Glutamatergic neuron (in vitro differentiated cells): ENCODE measurements at regions not wholly inside any gene's neighbourhood (a gene's known extent, or its start where the extent isn't known, plus 50 kb on each side); places are given as distances from the start of the nearest gene placed in this dataset.

Source experiments
- DNase-seq: peaks from one replicate; pipeline ENCODE4 v3.0.0; 2022
- H3K27ac Mint-ChIP-seq: one replicate; pipeline ENCODE4 v1.8.0; 2020; ENCODE audit warnings: mild to moderate bottlenecking, mixed read lengths, inconsistent platforms; ENCODE audit not compliant: unreplicated experiment
- H3K27me3 Mint-ChIP-seq: one replicate; pipeline ENCODE4 v1.8.0; 2020; ENCODE audit warnings: mild to moderate bottlenecking, moderate library complexity, mixed read lengths, inconsistent platforms; ENCODE audit not compliant: unreplicated experiment
- H3K36me3 Mint-ChIP-seq: one replicate; pipeline ENCODE4 v1.8.0; 2020; ENCODE audit warnings: mild to moderate bottlenecking, mixed read lengths, inconsistent platforms; ENCODE audit not compliant: unreplicated experiment
- H3K4me1 Mint-ChIP-seq: one replicate; pipeline ENCODE4 v1.8.0; 2020; ENCODE audit warnings: mild to moderate bottlenecking, low read depth, mixed read lengths, inconsistent platforms; ENCODE audit not compliant: unreplicated experiment
- H3K4me3 Mint-ChIP-seq: one replicate; pipeline ENCODE4 v1.8.0; 2020; ENCODE audit warnings: mild to moderate bottlenecking, mixed read lengths, inconsistent platforms; ENCODE audit not compliant: unreplicated experiment
- H3K9me3 Mint-ChIP-seq: one replicate; pipeline ENCODE4 v1.8.0; 2020; ENCODE audit warnings: mild to moderate bottlenecking, moderate library complexity, mixed read lengths, inconsistent platforms; ENCODE audit not compliant: unreplicated experiment
- TF ChIP-seq, protein P1 (sequence below): fragments of 200-600 bp; sonication (generic); IDR thresholded peaks from one replicate; pipeline ENCODE4 v1.5.0; 2021; ENCODE audit not compliant: partially characterized antibody, unreplicated experiment

GRCh38 chr7:93036149-93036640, 81.6 kb downstream of the SAMD9 start:
- Mint-ChIP-seq H3K9me3 (no peaks in the 10 kb centered on the region), H3K36me3 (peaks cover 4% of the 10 kb centered on the region), H3K4me1 (no peaks in the 10 kb centered on the region), H3K27me3 (peaks cover 3% of the 10 kb centered on the region), H3K27ac (no peak overlapping the region), H3K4me3 (no peak overlapping the region)
- DNase-seq: no peak
- TF ChIP-seq, protein P1, sequence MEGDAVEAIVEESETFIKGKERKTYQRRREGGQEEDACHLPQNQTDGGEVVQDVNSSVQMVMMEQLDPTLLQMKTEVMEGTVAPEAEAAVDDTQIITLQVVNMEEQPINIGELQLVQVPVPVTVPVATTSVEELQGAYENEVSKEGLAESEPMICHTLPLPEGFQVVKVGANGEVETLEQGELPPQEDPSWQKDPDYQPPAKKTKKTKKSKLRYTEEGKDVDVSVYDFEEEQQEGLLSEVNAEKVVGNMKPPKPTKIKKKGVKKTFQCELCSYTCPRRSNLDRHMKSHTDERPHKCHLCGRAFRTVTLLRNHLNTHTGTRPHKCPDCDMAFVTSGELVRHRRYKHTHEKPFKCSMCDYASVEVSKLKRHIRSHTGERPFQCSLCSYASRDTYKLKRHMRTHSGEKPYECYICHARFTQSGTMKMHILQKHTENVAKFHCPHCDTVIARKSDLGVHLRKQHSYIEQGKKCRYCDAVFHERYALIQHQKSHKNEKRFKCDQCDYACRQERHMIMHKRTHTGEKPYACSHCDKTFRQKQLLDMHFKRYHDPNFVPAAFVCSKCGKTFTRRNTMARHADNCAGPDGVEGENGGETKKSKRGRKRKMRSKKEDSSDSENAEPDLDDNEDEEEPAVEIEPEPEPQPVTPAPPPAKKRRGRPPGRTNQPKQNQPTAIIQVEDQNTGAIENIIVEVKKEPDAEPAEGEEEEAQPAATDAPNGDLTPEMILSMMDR: no peak

- peaks cover 3% of the 10 kb centered on the region for H3K9me3 Mint-ChIP-seq
- peaks cover 3% of the 10 kb centered on the region for H3K27me3 Mint-ChIP-seq
- TF ChIP-seq, protein P1: no peak
- no peaks in the 10 kb centered on the region for H3K4me1 Mint-ChIP-seq
- no peak overlapping the region for H3K4me3 Mint-ChIP-seq
- peaks cover 15% of the 10 kb centered on the region for H3K36me3 Mint-ChIP-seq
- H3K27ac Mint-ChIP-seq: no peak overlapping the region
- DNase-seq: no peak
Measured at GRCh38 chr7:93031795-93032194, 86.0 kb downstream of the SAMD9 start.

DNA sequence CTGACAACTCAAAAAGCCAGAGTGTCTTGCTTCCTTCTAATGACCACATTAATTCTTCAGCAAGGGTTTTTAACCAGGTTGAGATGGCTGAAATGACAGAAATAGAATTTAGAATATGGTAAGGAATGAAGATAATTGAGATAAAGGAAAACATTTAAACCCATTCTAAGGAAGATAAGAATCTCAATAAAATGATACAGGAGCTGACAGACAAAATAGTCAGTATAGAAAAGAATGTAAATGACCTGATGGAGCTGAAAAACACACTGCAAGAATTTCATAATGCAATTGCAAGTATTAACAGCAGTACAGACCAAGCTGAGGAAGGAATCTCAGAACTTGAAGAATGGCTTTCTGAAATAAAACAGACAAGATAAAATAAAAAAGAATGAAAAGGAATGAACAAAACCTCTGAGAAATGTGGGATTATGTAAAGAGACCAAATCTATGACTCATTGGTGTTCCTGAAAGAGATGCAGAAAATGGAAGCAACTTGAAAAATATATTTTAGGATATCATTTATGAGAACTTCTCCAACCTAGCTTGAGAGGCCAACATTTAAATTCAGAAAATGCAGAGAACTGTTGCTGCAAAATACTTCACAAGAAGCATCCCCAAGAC, 87.1 kb downstream of the SAMD9 start:
- Mint-ChIP-seq H3K4me1 (no peaks in the 10 kb centered on the region), H3K4me3 (no peak overlapping the region), H3K27ac (no peak overlapping the region), H3K36me3 (peaks cover 15% of the 10 kb centered on the region), H3K27me3 (peaks cover 3% of the 10 kb centered on the region), H3K9me3 (peaks cover 3% of the 10 kb centered on the region)
- TF ChIP-seq, protein P1: no peak
- no peak for DNase-seq

- H3K9me3 Mint-ChIP-seq: peaks cover 3% of the 10 kb centered on the region
- peaks cover 15% of the 10 kb centered on the region for H3K36me3 Mint-ChIP-seq
- no peaks in the 10 kb centered on the region for H3K4me1 Mint-ChIP-seq
- TF ChIP-seq, protein P1: no peak
- no peak for DNase-seq
- H3K27me3 Mint-ChIP-seq: peaks cover 3% of the 10 kb centered on the region
- no peak overlapping the region for H3K4me3 Mint-ChIP-seq
- no peak overlapping the region for H3K27ac Mint-ChIP-seq
Measured at GRCh38 chr7:93029056-93029455, 88.7 kb downstream of the SAMD9 start.

- H3K9me3 Mint-ChIP-seq: peaks cover 3% of the 10 kb centered on the region
- no peak overlapping the region for H3K4me3 Mint-ChIP-seq
- no peak for DNase-seq
- no peak overlapping the region for H3K27ac Mint-ChIP-seq
- no peaks in the 10 kb centered on the region for H3K4me1 Mint-ChIP-seq
- TF ChIP-seq, protein P1: no peak
- H3K27me3 Mint-ChIP-seq: peaks cover 3% of the 10 kb centered on the region
- peaks cover 15% of the 10 kb centered on the region for H3K36me3 Mint-ChIP-seq
Measured at GRCh38 chr7:93028610-93029009, 89.2 kb downstream of the SAMD9 start.
